ENCODE measurements at regions not wholly inside any gene's neighbourhood (a gene's known extent, or its start where the extent isn't known, plus 50 kb on each side); places are given as distances from the start of the nearest gene placed in this dataset.

DNA sequence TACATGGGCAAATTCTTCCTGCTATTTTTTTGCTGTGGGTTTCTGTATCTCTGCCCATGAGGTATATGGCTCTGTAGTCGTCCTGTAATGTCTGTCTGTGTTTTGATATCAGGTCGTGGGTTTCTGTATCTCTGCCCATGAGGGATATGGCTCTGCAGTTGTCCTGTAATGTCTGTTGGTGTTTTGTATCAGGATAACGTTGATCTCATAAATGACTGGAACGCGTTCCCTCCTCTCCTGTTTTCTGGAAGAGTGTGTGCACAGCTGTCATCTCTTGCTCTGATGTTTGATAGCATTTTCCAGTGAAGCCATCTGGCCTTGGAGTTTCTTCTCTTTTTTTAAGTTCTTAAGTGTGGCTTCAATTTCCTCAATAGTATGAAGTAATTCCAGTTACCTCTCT is 57.2 kb downstream of the SOX1 start:
- DNase-seq: peak; percentile 92

DNA sequence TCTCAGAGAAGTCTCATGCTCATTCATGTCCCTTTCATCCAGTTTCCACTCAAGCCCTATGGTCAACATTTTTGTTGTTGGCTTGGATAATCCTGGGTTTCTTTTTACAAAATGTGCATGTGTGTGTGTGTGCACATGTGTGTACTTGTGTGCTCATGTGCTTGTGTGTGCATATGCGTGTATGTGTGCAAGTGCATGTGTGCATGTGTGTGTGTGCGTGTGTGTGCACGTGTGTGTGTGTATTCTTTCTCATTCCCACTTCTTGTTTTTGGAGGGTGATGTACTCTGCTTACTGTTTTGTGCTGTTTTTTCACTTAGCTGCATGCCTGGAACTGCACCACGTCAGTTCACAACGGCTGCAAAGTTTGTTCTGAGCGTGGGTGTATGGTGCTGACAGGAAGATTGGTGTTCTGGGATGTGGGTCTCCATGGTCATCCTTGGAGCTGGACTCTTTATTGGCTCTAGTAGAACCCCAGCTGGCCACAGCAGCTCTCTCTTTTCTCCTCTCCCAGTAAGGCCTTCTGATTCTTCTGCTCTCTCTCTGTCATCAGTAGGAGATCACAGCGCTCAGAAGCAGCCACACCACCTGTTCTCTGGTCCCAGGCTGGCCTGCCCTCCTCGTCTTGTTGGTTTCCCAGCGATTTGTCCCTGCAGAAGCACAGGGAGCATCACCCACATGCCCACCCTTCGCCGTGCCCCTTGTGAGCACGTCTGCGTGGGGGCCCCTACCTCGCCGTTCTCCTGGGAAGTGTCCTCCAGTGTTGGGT is 60.8 kb downstream of the SOX1 start:
- DNase-seq: no peak

DNA sequence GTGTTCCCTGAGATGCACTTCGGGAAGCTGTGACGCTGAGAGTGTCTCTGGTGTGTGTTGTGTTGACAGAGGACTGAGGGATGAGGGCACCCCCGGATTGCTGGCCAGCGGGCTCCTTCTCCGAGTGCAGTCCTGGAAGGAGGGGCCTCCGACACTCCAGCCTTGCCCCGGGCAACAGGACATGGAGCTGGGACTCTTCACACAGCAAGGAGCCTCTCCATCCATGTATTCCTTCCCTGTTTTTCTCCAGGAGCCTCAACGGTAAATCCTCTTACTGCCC is 61.3 kb downstream of the SOX1 start:
- DNase-seq: no peak

DNA sequence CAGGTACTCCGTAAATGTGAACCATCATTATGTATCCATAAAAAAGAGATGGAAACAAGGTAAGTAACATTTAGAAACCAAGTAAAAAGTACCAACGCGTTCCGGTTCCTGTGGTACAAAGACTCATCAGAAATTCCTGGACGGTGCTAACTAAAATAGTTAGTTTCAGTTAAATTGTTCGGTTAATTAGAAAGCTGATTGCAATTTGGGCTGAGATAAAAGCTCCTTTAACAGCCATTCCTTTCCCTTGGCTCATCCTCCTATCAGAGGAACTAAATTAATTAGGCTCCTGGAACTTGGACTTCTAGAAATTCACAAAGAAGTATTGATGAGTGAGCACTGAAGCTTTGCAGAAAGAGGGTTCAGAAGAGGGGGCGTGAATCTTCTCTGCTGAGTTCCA is 63.5 kb downstream of the SOX1 start:
- DNase-seq: no peak

DNA sequence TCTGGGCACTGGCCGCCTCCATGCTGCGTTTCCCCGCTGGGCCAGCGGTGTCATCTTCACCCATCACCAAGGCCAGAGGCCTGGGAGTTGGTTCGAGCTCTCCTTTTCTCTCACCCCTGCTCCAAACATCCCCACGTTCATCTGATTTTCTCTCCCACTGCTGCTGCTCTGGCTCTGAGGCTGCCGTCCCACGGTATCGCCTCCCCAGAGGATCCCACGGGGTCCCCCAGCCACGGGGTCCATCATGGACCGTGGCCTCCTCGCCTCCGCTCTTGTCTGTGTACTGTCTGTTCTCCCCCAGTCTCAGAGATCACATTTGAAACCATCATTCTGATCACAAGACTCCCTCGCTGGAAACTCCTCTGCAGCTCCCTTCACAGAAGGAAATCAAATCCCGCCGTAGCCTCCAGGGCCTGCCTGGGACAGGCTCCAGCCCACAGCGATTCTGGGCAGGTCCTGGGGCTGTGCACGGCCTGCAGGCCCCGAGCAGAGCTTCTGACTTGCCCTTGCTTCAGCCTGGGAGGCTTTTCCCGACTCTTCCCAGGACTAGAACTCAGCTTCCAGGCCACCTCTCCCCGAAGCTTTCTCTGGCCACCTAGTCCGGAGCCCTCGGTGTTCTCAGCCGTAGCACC is 64.2 kb downstream of the SOX1 start:
- peak; percentile 56 for DNase-seq

DNA sequence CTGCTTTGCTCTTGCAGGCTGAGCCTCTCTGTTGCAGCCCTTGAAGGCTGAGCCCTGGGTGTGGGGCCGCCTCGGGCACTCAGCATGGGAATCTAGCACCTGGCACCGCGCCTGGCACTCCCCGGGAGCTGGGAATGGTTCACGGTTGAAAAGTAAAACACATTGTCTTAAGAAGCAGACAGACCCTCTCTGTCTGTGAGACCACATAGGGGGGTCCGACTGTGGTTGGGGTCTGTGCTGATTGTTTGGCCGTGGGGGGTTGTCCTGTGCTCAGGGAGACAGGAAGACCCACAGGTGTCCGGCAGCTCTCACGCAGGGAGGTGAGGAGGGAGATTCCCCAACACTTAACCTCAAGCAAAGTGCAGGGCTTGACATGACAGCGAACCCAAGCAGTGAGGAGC is 64.8 kb downstream of the SOX1 start:
- DNase-seq: peak; percentile 91

DNA sequence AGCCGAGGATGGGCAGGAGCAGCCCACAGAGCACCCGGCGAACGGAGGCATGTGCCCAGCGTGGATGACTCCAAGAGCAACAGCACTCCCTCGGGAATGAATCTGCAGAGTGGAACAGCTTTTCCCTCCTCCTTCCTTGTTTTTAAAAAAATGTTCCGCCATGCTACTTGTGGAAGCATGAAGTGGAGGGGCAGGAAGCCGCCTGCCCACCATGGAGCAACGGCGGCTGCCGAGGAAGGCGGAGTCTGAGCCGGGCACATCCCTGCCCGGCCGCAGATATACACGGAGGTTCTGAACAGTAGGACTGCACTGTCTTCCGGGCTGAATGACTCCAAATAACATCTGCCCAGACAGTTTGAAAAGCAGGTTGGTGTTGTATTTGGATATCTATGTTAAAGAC is 65.2 kb downstream of the SOX1 start:
- peak; percentile 91 for DNase-seq

DNA sequence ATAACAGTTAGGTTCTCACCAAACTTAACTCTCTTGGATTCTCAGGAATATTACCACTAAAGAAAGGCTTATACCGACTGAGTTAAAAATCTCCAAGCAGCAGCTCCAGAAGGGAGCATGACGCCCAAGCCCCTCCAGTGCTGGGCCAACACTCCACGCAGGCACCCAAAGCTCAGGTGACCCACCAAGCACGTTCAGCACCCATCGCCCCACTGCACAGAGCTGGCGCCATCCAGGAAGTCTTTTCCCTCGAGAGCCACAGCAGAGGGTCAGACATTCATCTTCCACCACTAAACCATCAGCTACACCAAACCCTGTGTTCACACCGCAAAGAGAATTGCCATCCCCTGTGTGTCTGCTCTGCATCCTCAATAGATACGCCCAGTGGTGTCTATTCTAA is 65.7 kb downstream of the SOX1 start:
- no peak for DNase-seq

DNA sequence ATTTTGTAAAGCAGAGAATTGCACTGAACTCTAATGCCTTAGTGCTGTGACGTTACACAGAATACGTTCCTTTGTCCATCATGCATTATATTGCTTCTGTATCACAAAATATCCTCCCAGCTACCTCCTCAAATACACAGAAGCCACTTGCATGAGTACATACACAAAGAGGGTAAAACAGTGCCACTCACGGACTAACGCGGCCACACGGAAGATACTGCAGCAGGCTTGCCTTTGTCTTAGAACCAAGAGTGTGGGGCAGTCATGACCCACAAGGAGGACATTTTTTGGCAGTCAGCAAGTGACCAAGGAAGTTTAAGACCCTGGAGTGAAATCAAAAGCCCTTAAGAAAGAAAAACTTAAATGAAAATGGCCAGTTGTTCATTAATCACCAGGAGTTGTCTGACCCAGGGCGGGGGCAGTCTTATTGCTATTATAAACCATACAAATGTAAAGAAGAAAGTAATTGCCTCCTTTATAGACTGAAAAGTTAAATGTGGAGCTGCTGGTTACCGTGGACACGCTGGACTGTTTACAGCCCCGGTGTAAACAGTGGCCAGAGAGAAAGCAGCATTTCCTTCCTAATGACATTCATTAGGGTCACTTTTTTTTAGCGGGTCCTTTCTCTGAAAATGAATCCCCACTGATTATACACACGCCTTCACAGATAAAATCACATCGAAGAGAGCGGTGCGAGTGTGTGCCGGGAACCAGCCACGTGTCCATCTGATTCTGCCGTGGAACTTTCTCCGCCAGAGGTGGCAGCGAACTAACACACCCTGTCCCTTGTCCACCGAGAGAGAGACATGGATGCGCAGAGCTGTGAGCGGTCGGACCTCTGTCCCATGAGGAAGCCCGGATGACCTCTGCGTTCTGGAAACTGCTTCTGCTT is 66.8 kb downstream of the SOX1 start:
- DNase-seq: no peak

DNA sequence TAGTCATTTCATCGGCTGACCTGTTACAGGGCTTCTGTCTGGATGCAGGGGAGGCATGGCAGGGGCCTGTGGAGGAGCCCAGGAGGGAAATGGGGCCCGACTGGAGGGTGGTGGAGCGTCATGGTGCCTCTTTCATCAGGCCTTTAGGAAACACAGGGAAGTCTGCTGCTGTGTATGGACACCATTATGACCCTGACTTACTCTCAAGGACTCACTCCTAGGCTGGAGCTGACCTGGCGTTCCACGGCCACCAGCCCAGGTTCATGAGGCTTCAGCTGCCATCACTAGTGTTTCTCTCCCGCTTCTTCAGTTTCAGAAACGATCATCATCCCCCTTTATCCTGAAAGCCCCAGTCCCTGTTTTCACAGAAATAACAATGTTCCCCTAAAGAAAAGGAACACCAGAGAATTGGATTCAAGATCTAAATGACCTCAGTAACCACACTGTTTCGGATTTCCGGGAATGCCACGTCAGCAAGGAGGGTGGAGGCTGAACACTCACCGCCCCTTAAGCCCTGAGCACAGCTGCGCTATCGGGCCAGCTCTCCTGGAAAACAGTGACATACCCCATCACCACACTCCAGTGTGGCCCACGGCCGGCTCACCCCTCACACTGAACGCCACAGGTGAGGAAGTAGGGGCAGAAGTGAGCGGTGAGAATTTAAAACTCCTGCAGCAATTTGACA is 67.6 kb downstream of the SOX1 start:
- DNase-seq: no peak

DNA sequence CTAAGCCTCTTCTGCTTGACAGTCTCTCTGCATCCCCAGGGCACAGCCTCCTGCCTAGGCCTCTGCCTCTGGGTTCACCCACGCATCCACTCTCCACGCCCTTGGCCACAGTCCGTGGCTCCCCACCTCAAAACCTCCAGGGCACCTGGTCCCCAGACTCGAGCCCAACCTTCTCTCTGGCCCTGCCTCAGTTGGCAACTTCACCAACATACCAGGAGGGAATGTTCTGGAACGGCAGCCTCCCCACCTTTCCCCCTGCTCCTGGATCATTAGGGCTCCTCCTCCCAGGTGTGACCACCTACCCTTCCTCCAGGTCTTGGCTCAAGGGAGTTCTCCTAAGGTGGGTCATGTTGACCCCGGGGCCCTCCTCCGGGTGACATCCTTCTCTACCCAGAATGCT is 69.1 kb downstream of the SOX1 start:
- DNase-seq: no peak

DNA sequence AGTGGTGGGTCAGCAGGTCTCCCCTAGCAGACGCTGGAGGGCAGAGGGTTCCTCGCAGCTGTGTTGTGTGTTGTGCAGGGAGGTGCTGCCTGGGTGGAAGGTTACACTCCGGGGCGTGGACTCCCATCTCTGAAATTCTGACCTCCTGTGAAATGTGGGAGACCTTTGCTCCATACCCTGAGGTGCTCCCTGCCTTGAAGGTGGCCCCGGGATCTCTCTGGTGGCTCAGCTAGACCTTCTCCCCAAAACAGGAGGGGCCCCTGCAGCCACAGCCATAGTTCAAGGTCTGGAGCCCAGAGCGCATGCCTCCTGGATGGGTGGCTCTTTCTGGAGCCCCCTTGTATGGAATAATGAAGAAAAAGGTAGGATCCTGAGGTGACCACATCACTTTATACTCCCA is 70.2 kb downstream of the SOX1 start:
- DNase-seq: no peak

DNA sequence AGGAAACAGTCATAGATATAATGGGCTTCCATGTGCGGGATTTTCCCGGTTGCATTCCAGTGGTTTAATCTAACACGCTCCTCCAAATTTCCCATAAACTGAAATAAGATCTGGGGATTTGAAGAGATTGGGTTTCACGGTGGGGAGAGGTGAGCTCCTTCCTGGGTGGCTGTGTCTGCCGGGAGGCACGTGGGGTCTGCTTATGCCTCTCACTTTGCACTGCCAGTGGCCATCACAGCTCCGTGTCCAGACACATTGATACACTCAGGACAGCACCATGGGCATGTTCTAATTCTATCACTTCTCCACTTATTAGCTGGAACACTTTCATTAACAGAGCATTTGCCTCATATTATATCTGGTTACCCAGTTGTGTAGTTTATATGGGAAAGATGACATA is 73.4 kb downstream of the SOX1 start:
- DNase-seq: no peak

DNA sequence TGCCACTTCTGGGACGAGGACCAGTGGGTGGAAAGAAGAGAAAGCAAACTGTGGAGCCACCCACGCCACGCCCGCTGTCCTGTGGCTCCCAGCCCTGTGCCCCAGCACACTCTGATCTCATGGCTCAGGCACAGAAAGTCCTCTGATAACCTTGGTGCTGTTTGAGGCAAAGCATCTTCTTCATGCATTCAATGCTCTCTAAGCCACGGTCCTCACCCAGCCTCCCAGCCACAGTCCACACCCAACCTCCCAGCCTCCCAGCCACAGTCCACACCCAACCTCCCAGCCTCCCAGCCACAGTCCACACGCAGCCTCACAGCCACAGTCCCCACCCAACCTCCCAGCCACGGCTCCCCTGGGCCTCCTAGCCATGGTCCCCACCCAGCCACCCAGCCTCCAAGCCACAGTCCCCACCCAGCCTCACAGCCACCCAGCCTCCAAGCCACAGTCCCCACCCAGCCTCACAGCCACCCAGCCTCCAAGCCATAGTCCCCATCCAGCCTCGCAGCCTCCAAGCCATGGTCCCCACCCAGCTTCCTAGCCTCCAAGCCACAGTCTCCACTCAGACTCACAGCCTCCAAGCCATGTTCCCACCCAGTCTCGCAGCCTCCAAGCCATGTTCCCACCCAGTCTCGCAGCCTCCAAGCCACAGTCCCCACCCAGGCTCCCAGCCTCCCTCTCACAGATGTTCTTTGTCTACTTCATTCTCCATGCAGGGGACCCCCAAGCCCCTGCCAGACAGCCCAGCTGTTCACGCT is 74.9 kb downstream of the SOX1 start:
- no peak for DNase-seq

DNA sequence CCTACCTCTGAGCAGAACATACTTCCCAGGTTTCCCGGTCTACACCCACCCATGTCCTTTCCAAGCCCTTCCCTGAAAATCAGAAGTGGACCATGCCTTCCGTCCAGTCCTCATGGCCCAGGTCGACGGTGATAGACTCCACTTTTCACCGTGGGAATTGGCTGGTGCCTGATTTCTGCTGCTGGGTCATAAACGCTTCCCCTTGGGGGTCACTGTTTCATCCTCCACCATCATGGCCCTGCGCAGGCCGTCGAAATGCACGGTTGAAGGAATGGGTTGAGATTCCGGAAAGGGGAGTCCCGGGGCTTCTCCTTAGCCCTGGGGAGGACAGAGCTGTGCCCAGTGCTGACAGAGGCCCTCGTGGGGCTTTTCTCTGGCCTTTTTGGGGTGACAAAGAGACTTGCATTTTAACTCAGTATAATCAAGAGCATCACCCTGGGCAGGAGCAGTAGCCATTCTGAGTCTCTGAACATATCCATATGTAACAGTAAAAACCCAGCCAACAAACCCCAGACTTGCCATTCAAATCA is 75.5 kb downstream of the SOX1 start:
- DNase-seq: no peak

DNA sequence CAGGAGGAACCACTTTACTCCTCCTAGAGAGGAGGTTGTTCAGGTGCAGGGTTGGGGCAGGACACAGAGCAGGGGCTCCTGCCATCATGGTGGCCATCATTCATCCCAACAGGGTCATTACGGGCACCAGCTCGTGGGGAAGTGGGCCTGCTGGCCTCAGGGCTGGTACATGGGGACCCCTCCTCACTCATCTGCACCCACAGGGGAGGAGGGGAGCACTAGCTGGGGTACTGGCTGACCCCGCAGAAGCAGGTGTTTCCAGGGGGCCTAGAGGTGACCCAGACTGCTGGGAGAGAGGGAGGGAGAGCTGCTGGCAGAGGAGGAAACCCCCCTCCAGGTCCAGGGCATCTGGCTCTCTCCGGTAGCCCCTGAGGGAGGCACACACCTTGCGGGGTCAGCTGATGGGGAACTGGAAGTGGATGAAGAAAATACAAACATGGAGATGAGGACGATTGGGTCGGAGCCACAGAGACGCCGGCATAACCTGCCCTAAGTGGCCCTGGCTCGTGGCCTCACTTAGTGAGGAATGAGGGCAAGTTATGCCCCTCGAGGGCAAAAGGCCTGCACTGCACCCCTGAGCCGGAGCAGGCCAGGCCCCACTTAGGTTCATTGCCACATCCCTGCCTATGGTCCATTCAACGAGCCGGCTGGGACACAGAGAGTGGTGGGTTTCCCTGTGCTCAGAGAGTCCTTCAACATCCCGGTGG is 76.2 kb downstream of the SOX1 start:
- no peak for DNase-seq

DNA sequence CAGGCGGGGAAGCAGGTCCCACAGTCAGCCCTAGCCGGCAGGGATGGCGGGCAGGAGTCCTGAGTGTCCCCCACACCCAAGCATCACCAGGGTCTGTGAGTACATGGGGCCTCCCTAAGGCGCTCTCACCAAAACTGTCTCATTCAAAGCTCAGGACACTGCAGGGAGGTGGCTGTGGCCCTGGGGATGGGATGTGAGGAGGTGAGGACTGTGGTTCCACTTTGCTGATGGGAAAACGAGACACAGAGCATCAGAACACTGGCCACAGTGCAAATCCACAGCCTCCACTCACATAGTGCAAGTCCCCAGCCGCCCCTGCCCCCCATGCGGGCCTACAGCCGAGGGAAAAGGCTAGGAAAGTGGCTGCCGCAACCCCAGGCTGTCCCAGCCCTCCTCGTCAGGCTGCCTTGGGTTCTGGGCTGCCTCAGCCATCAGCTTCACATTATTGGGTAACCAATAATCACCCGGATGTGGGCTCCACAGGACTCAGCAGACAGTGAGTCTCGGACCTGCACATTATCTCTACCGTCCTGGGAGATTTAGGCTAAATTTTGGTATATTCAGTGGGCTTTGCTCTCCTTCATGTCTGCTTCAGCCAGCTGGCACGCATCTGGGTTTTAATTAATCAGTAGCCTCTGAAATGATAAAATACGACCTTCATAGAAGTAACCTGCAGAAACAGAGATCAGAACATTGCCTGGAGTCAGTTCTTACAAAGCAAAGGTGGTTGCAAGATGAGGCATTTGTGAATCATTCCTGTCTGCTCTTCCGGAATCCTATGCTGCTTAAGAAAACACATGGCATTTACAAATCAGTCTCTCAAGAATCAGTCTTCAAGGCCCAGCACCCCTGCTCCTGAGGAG is 77.0 kb downstream of the SOX1 start:
- DNase-seq: no peak

DNA sequence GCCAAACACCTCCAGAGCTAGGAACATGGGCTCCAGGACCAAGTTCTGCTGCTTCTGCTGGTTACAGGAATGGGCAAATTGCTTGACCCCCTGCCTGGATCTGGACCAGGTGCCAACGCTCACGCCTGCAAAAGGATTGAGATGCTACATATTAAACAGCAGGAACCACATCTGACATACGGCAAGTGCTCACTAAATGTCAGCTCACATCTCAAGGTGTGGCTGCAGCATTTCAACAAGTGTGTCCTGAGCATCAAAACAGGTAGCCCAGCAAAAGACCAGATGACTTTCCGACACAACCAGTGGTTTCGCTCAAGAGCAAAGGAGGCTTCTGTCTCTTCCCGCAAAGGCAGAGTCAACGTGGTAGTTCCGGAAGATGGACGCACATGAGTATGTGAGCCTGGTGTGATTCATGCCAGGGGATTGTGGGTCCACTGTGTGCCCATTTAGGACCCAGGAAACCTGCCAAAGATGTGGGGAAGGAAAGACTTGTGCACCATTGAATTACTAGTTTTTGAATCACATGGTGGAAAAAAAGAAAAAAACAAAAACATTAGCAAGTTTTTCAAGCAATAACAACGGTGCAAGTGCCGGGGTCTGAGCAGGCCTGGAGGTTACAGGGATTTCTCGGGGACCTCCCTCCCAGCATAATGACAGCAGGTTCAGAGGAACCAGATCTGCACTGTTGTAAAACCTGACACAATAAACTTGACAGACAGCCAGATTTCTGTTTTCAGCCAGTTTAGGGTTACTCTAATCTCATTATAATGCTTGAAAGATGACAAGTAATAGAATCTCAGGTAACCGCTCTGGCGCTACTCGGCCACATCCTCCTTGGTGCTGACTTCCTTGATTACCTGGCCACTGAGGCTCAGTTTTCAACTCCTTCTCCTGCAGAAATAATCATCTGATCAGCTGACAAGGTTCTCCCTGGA is 77.9 kb downstream of the SOX1 start:
- DNase-seq: no peak

DNA sequence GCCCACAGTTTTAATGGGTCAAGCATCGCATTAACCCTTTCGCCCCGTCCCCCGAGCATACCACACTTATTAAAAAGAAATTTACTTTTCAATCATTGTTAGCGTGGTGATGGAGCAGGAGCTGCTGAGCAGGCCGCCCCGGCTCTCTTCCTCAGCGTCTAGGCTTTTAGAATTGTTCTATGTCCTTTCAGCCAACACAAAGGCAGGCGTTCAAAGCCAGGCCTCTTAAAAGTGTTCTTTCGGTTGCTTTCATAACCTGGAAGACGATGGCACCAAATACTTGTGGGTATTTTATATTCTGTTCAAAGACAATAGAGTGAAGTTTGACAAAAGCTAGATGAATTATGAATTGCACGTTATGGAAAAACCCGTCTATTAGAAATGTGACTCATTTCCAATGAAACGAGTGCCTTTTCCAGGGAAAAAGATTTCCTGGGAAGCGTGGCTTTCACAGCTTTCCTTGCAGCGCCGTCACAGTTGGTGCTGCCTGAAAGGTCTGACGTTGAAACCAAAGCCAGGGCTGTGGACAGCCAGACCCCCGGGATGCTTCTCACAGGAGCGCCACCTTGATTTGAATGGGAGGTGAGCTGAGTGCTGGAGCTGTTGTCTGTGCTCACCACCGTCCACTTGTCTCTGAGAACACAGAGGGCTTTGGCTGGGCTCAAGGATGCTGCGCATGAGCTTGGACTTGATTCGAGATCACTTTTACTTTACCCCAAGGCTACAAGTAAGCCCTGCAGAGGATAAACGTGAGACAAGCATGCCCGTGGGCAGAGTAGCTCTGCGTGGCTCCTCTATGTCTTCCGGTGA is 78.8 kb downstream of the SOX1 start:
- no peak for DNase-seq

Data from NCI-H69 (cell line).